ENCODE measurements at regions not wholly inside any gene's neighbourhood (a gene's known extent, or its start where the extent isn't known, plus 50 kb on each side); places are given as distances from the start of the nearest gene placed in this dataset.

DNA sequence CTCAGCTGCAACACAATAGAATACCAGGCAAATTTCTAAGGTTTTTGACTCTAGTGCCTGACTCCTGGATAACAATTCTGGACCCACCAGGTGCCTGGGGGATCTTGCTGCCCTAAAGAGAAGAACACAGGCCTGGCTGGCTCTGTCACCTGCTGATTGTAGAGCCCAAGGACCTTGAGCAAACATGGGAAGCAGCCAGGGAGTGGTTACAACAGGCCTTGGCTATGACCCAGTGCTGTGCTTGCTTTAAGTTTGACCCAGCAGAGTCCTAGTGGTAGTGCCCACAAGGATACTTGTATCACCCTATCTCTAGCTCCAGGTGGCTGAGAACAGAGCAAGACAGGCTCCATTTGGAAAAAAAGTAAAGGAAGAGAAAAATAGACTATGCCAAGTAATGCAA, 176.8 kb upstream of the DCAF12L2 start:
- TF ChIP-seq CTCF (conservative IDR thresholded peaks at IDR 0.05; ENCODE audit: low read length) (no peak), EZH2phosphoT487 (IDR thresholded peaks at IDR 0.05; ENCODE audit: borderline replicate concordance, low read depth, low read length) (no peak)
